Fibroblast of lung (primary cell): ENCODE measurements at regions not wholly inside any gene's neighbourhood (a gene's known extent, or its start where the extent isn't known, plus 50 kb on each side); places are given as distances from the start of the nearest gene placed in this dataset.
"Not testable (repeated sequence)": the region's sequence is repeated elsewhere in the genome, so short reads cannot be mapped to it uniquely, and the experiment has no call there.

Source experiments
- DNase-seq, 2 donors: peaks; one replicate each; pipeline versions ENCODE4 v3.0.0 to v3.0.0-alpha.2; 2010; ENCODE audit warnings: low read depth in 2 of 2
- H2AFZ ChIP-seq: 2 replicates; pipeline ENCODE4 v1.5.1; 2012; ENCODE audit warnings: low read length, control low read depth, inconsistent platforms
- H3K27ac ChIP-seq: 2 replicates; pipeline ENCODE4 v1.5.1; 2011; ENCODE audit warnings: low read length, control low read depth; ENCODE audit not compliant: insufficient read depth
- H3K27me3 ChIP-seq: 2 replicates; pipeline ENCODE4 v1.5.1; 2011; ENCODE audit warnings: mild to moderate bottlenecking, low read length; ENCODE audit not compliant: control insufficient read depth, insufficient read depth
- H3K36me3 ChIP-seq: 2 replicates; pipeline ENCODE4 v1.5.1; 2011; ENCODE audit warnings: low read length; ENCODE audit not compliant: control insufficient read depth, insufficient read depth
- H3K4me1 ChIP-seq: 2 replicates; pipeline ENCODE4 v1.5.1; 2011; ENCODE audit warnings: low read length; ENCODE audit not compliant: control insufficient read depth, insufficient read depth; ENCODE audit errors: extremely low read depth
- H3K4me2 ChIP-seq: 2 replicates; pipeline ENCODE4 v1.5.1; 2011; ENCODE audit warnings: low read length, control low read depth; ENCODE audit not compliant: insufficient read depth; ENCODE audit errors: extremely low read depth
- H3K4me3 ChIP-seq, 4 experiments: fragments of 200-600 bp in 1 of 4; sonication (generic) in 1 of 4; replicated peaks in 1 of 4; 2 replicates each; pipeline ENCODE4 v1.5.1; 2011 to 2016; ENCODE audit warnings: low read length in 4 of 4, low read depth in 3 of 4, mild to moderate bottlenecking in 3 of 4, control low read depth in 2 of 4, inconsistent platforms in 1 of 4, mixed read lengths in 1 of 4; ENCODE audit not compliant: insufficient read depth in 1 of 4; ENCODE audit errors: control extremely low read depth in 1 of 4
- H3K79me2 ChIP-seq: 2 replicates; pipeline ENCODE4 v1.5.1; 2012; ENCODE audit warnings: mild to moderate bottlenecking, low read length, inconsistent platforms; ENCODE audit not compliant: control insufficient read depth, insufficient read depth
- H3K9ac ChIP-seq: 2 replicates; pipeline ENCODE4 v1.5.1; 2011; ENCODE audit warnings: mild to moderate bottlenecking, low read length, control low read depth; ENCODE audit not compliant: insufficient read depth
- H3K9me3 ChIP-seq: 2 replicates; pipeline ENCODE4 v1.5.1; 2012; ENCODE audit warnings: low read depth, low read length; ENCODE audit not compliant: control insufficient read depth, insufficient read depth
- H4K20me1 ChIP-seq: 2 replicates; pipeline ENCODE4 v1.5.1; 2011; ENCODE audit warnings: low read length; ENCODE audit not compliant: control insufficient read depth, insufficient read depth; ENCODE audit errors: extremely low read depth
- EZH2 ChIP-seq: IDR thresholded peaks from 2 replicates; pipeline ENCODE4 v1.5.1; 2012; ENCODE audit warnings: low read length, control low read depth, mild to moderate bottlenecking; ENCODE audit errors: missing control alignments
- TF ChIP-seq, protein P1 (sequence below), 2 donors: IDR thresholded peaks in 1 of 2; conservative IDR thresholded peaks in 1 of 2; 1 replicate in 1 of 2; 2 replicates in 1 of 2; pipeline ENCODE4 v1.5.1; 2011 to 2012; ENCODE audit warnings: low read length in 2 of 2, control low read depth in 1 of 2, inconsistent platforms in 1 of 2, low read depth in 1 of 2, mild to moderate bottlenecking in 1 of 2

GRCh38 chr2:17133052-17133671 lies 385.1 kb downstream of the RAD51AP2 start:
- Histone ChIP-seq H3K9ac (no peak overlapping the region), H3K27me3 (no peaks in the 10 kb centered on the region), H4K20me1 (no peaks in the 10 kb centered on the region), H3K9me3 (no peaks in the 10 kb centered on the region), H3K4me1 (no peaks in the 10 kb centered on the region), H2AFZ (no peak overlapping the region), H3K4me2 (no peak overlapping the region), H3K36me3 (no peaks in the 10 kb centered on the region), H3K79me2 (no peaks in the 10 kb centered on the region), H3K4me3 (no peak overlapping the region), H3K27ac (no peak overlapping the region)
- peak in 1 of 2 donors; percentile 9 for DNase-seq
- no peak for TF ChIP-seq EZH2
- TF ChIP-seq, protein P1, sequence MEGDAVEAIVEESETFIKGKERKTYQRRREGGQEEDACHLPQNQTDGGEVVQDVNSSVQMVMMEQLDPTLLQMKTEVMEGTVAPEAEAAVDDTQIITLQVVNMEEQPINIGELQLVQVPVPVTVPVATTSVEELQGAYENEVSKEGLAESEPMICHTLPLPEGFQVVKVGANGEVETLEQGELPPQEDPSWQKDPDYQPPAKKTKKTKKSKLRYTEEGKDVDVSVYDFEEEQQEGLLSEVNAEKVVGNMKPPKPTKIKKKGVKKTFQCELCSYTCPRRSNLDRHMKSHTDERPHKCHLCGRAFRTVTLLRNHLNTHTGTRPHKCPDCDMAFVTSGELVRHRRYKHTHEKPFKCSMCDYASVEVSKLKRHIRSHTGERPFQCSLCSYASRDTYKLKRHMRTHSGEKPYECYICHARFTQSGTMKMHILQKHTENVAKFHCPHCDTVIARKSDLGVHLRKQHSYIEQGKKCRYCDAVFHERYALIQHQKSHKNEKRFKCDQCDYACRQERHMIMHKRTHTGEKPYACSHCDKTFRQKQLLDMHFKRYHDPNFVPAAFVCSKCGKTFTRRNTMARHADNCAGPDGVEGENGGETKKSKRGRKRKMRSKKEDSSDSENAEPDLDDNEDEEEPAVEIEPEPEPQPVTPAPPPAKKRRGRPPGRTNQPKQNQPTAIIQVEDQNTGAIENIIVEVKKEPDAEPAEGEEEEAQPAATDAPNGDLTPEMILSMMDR (conservative IDR thresholded peaks at IDR 0.05 in 1 of 2, IDR thresholded peaks at IDR 0.05 in 1 of 2; ENCODE audit: low read depth in 1 of 2, low read length in 2 of 2) = no peak

DNA sequence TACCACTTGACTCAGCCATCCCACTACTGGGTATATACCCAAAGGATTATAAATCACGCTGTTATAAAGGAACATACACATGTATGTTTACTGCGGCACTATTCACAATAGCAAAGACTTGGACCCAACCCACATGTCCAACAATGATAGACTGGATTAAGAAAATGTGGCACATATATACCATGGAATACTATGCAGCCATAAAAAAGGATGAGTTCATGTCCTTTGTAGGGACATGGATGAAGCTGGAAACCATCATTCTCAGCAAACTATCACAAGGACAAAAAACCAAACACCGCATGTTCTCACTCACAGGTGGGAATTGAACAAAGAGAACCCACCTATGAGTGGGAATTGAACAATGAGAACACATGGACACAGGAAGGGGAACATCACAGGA lies 387.6 kb downstream of the RAD51AP2 start:
- H3K4me1 ChIP-seq, H3K4me3 ChIP-seq, H3K9me3 ChIP-seq, H2AFZ ChIP-seq, H3K9ac ChIP-seq, DNase-seq, H4K20me1 ChIP-seq, H3K27ac ChIP-seq, H3K4me2 ChIP-seq, H3K79me2 ChIP-seq, H3K36me3 ChIP-seq, H3K27me3 ChIP-seq: not testable (repeated sequence)

DNA sequence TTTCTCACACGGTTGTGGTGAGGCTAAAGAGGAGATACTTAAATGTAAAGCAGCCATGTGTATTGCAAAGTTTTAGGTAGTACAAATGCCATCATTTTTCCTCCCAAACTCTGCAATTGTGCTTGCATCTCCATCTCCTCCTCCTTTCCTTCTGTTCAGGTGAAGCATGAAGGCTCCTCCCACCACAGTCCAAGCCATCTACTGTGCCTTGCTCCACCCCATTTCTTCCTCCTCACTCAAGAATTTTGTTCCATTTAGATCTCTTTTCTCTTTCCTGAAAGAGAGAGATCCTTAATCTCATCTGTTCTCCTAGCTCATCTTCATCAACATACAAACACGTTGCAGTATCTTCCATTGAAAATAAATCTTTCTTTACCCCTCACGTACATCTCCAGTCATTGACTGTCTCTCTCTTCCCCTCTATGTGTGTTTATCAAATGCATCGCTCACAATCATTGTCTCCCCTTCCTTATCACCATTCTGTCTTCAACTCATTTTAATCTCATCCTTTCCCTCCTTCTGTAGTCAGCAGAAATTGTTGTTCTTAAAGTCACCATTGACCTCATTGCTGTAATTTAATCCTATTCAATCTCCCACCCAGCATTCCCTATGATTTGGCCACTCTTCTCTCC lies 392.1 kb downstream of the RAD51AP2 start:
- Histone ChIP-seq H3K4me2 (no peak overlapping the region), H3K9ac (no peak overlapping the region), H3K4me1 (no peaks in the 10 kb centered on the region), H3K79me2 (no peaks in the 10 kb centered on the region), H4K20me1 (no peaks in the 10 kb centered on the region), H3K4me3 (no peak overlapping the region), H2AFZ (no peak overlapping the region), H3K27ac (no peak overlapping the region), H3K9me3 (no peaks in the 10 kb centered on the region), H3K27me3 (no peaks in the 10 kb centered on the region), H3K36me3 (no peaks in the 10 kb centered on the region)
- no peak for TF ChIP-seq EZH2
- TF ChIP-seq, protein P1 (conservative IDR thresholded peaks at IDR 0.05 in 1 of 2, IDR thresholded peaks at IDR 0.05 in 1 of 2; ENCODE audit: low read depth in 1 of 2, low read length in 2 of 2) = no peak
- no peak for DNase-seq
